GM12892 (cell line): ENCODE measurements at regions not wholly inside any gene's neighbourhood (a gene's known extent, or its start where the extent isn't known, plus 50 kb on each side); places are given as distances from the start of the nearest gene placed in this dataset.

ENCODE experiments used
- POLR2A ChIP-seq: IDR thresholded peaks from 2 replicates; pipeline ENCODE4 v1.6.1; 2011; ENCODE audit warnings: low read depth, low read length, control low read depth
- POLR2AphosphoS5 ChIP-seq: IDR thresholded peaks from 2 replicates; pipeline ENCODE4 v1.6.1; 2011; ENCODE audit warnings: low read depth, low read length, control low read depth
- TAF1 ChIP-seq: IDR thresholded peaks from 2 replicates; pipeline ENCODE4 v1.6.1; 2011; ENCODE audit warnings: low read depth, mild to moderate bottlenecking, control low read depth, low read length, borderline replicate concordance

- no peak for TF ChIP-seq POLR2AphosphoS5
- no peak for TF ChIP-seq POLR2A
- TF ChIP-seq TAF1, result no peak
Observed at GRCh38 chr14:71322655-71323250, 415.5 kb downstream of the PCNX1 start.
